HG02642 (cell line): ENCODE measurements at regions not wholly inside any gene's neighbourhood (a gene's known extent, or its start where the extent isn't known, plus 50 kb on each side); places are given as distances from the start of the nearest gene placed in this dataset.
"Not testable (repeated sequence)": the region's sequence is repeated elsewhere in the genome, so short reads cannot be mapped to it uniquely, and the experiment has no call there.

ENCODE experiments used
- ATAC-seq: cut with Tn5 transposase; IDR thresholded peaks from one replicate; pipeline ENCODE4 v1.9.1; 2021; ENCODE audit warnings: mild to moderate bottlenecking; ENCODE audit not compliant: unreplicated experiment, poor library complexity

- ATAC-seq = no peak
Observed at GRCh38 chrX:63581906-63582305, 203.1 kb downstream of the ARHGEF9 start.

GRCh38 chrX:63581398-63581797 is 203.6 kb downstream of the ARHGEF9 start:
- ATAC-seq = no peak

GRCh38 chrX:63576533-63576932 is 208.5 kb downstream of the ARHGEF9 start:
- no peak for ATAC-seq

- not testable (repeated sequence) for ATAC-seq
Observed at GRCh38 chrX:63575700-63576099, 209.3 kb downstream of the ARHGEF9 start.

- ATAC-seq = no peak
Observed at GRCh38 chrX:63566856-63567255, 215.7 kb upstream of the SPIN4 start.

- ATAC-seq = no peak
Observed at GRCh38 chrX:63561425-63561824, 210.3 kb upstream of the SPIN4 start.

- ATAC-seq = peak; percentile 99
Observed at GRCh38 chrX:63560601-63561218, 209.6 kb upstream of the SPIN4 start.

- ATAC-seq = no peak
Observed at GRCh38 chrX:63551856-63552255, 200.7 kb upstream of the SPIN4 start.

GRCh38 chrX:63530654-63531053 is 179.5 kb upstream of the SPIN4 start:
- no peak for ATAC-seq

GRCh38 chrX:63529961-63530360 is 178.8 kb upstream of the SPIN4 start:
- ATAC-seq = no peak

- ATAC-seq = no peak
Observed at GRCh38 chrX:63526863-63527262, 175.7 kb upstream of the SPIN4 start.

- no peak for ATAC-seq
Observed at GRCh38 chrX:63525491-63525890, 174.4 kb upstream of the SPIN4 start.

- not testable (repeated sequence) for ATAC-seq
Observed at GRCh38 chrX:63519368-63519767, 168.2 kb upstream of the SPIN4 start.

- no peak for ATAC-seq
Observed at GRCh38 chrX:63514569-63515080, 163.5 kb upstream of the SPIN4 start.

- ATAC-seq = no peak
Observed at GRCh38 chrX:63513825-63514568, 162.9 kb upstream of the SPIN4 start.

- no peak for ATAC-seq
Observed at GRCh38 chrX:63511361-63511760, 160.2 kb upstream of the SPIN4 start.

GRCh38 chrX:63508668-63509067 is 157.5 kb upstream of the SPIN4 start:
- no peak for ATAC-seq

- ATAC-seq = no peak
Observed at GRCh38 chrX:63506320-63506719, 155.2 kb upstream of the SPIN4 start.

GRCh38 chrX:63503541-63503940 is 152.4 kb upstream of the SPIN4 start:
- ATAC-seq = no peak

GRCh38 chrX:63488546-63489373 is 137.6 kb upstream of the SPIN4 start:
- ATAC-seq = no peak

- ATAC-seq = no peak
Observed at GRCh38 chrX:63475200-63475599, 124.1 kb upstream of the SPIN4 start.
